A673 (cell line): ENCODE measurements at regions not wholly inside any gene's neighbourhood (a gene's known extent, or its start where the extent isn't known, plus 50 kb on each side); places are given as distances from the start of the nearest gene placed in this dataset.

ENCODE experiments used
- BruUV-seq: library from RNA; stranded (reverse); fragments of 400-500 nt; replicated peaks from 2 replicates; lab custom pipeline; 2021; lab: Mats Ljungman, UMichigan
- CTCF ChIA-PET: fragments of 300-600 bp; sonication (Branson Sonifier 250); formaldehyde crosslinking; loops from one replicate; lab custom pipeline; 2022; ENCODE audit warnings: antibody characterized with exemption; lab: Charles Lee
- POLR2A ChIA-PET: fragments of 300-600 bp; sonication (Branson Sonifier 250); formaldehyde crosslinking; loops from one replicate; lab custom pipeline; 2022; ENCODE audit warnings: antibody characterized with exemption; ENCODE audit not compliant: low non-redundant PET; lab: Charles Lee
- DNase-seq: peaks from one replicate; pipeline ENCODE4 v3.0.0-alpha.2; 2015; ENCODE audit warnings: low spot score
- H3K27ac ChIP-seq: fragments of 200-600 bp; sonication (generic); 2 replicates; pipeline ENCODE4 v1.5.1; 2016; ENCODE audit warnings: mixed run types, low read depth, mild to moderate bottlenecking, mixed read lengths, antibody characterized with exemption, low read length; ENCODE audit not compliant: poor library complexity, severe bottlenecking
- H3K27me3 ChIP-seq: fragments of 200-600 bp; sonication (generic); replicated peaks from 2 replicates; pipeline ENCODE4 v1.6.1; 2017; ENCODE audit warnings: mixed run types, low read depth, mild to moderate bottlenecking, mixed read lengths, antibody characterized with exemption, low read length; ENCODE audit not compliant: insufficient read depth, poor library complexity
- H3K36me3 ChIP-seq: fragments of 200-600 bp; sonication (generic); 2 replicates; pipeline ENCODE4 v1.6.1; 2016; ENCODE audit warnings: mixed run types, mild to moderate bottlenecking, mixed read lengths, antibody characterized with exemption, low read length; ENCODE audit not compliant: insufficient read depth, poor library complexity, severe bottlenecking
- H3K4me1 ChIP-seq: fragments of 200-600 bp; sonication (generic); 2 replicates; pipeline ENCODE4 v1.6.1; 2017; ENCODE audit warnings: mixed run types, mild to moderate bottlenecking, mixed read lengths, antibody characterized with exemption, low read length; ENCODE audit not compliant: insufficient read depth, poor library complexity, severe bottlenecking
- H3K4me3 ChIP-seq: fragments of 200-600 bp; sonication (generic); 2 replicates; pipeline ENCODE4 v1.5.1; 2016; ENCODE audit warnings: low read depth, mixed run types, mild to moderate bottlenecking, mixed read lengths, low read length; ENCODE audit not compliant: poor library complexity, severe bottlenecking
- H3K9me3 ChIP-seq: fragments of 200-600 bp; sonication (generic); 2 replicates; pipeline ENCODE4 v1.6.1; 2016; ENCODE audit warnings: mixed run types, low read depth, mild to moderate bottlenecking, mixed read lengths, antibody characterized with exemption, low read length; ENCODE audit not compliant: poor library complexity, severe bottlenecking
- CTCF ChIP-seq: fragments of 300-800, 200-600 bp; sonication (generic); conservative IDR thresholded peaks from 2 replicates; pipeline ENCODE4 v1.5.1; 2017; ENCODE audit warnings: low read depth, mild to moderate bottlenecking, antibody characterized with exemption, low read length, moderate library complexity, mixed read lengths
- EZH2 ChIP-seq: fragments of 200-600 bp; sonication (generic); IDR thresholded peaks from 2 replicates; pipeline ENCODE4 v1.6.1; 2017; ENCODE audit warnings: borderline replicate concordance, low read depth, mild to moderate bottlenecking, mixed read lengths, antibody characterized with exemption, low read length; ENCODE audit not compliant: poor library complexity, severe bottlenecking
- intact Hi-C: fragments of 100-400 bp; cut with micrococcal nuclease; formaldehyde crosslinking; loops from one replicate; pipeline ENCODE4 v1.10.0; 2022; ENCODE audit not compliant: unreplicated experiment

GRCh38 chr6:4510317-4510716 lies 265.9 kb upstream of the CDYL start:
- ChIA-PET CTCF (no interaction called here), POLR2A (no interaction called here)
- TF ChIP-seq CTCF (no peak), EZH2 (no peak)
- H3K27me3 ChIP-seq: peaks cover 5% of the 10 kb centered on the region
- intact Hi-C loops: no loop called here
- no peak for DNase-seq
- no peaks in the 10 kb centered on the region for H3K36me3 ChIP-seq
- H3K4me3 ChIP-seq: no peak overlapping the region
- no TSS peak for BruUV-seq
- no peaks in the 10 kb centered on the region for H3K4me1 ChIP-seq
- H3K9me3 ChIP-seq: no peaks in the 10 kb centered on the region
- no peak overlapping the region for H3K27ac ChIP-seq

GRCh38 chr6:4509506-4509905 lies 266.7 kb upstream of the CDYL start:
- no peak for DNase-seq
- BruUV-seq: no TSS peak
- POLR2A ChIA-PET: no interaction called here
- Histone ChIP-seq H3K36me3 (no peaks in the 10 kb centered on the region), H3K27ac (no peak overlapping the region), H3K27me3 (peaks cover 1% of the 10 kb centered on the region), H3K4me3 (no peak overlapping the region), H3K9me3 (no peaks in the 10 kb centered on the region), H3K4me1 (no peaks in the 10 kb centered on the region)
- TF ChIP-seq CTCF: no peak
- no peak for TF ChIP-seq EZH2
- CTCF ChIA-PET: no interaction called here
- intact Hi-C loops: no loop called here

- no peak overlapping the region for H3K27ac ChIP-seq
- intact Hi-C loops: no loop called here
- no peaks in the 10 kb centered on the region for H3K4me1 ChIP-seq
- H3K9me3 ChIP-seq: no peaks in the 10 kb centered on the region
- no TSS peak for BruUV-seq
- no peaks in the 10 kb centered on the region for H3K36me3 ChIP-seq
- TF ChIP-seq CTCF (no peak), EZH2 (no peak)
- no peaks in the 10 kb centered on the region for H3K27me3 ChIP-seq
- H3K4me3 ChIP-seq: no peak overlapping the region
- ChIA-PET CTCF (no interaction called here), POLR2A (no interaction called here)
- no peak for DNase-seq
These were observed 269.4 kb upstream of the CDYL start for GRCh38 chr6:4506792-4507191.
